Heart left ventricle (tissue), 16 donors: ENCODE measurements at regions not wholly inside any gene's neighbourhood (a gene's known extent, or its start where the extent isn't known, plus 50 kb on each side); places are given as distances from the start of the nearest gene placed in this dataset.

Source experiments
- ATAC-seq, 4 donors: fragments of 200-7000 bp; cut with Tn5 transposase; one replicate each; pipeline ENCODE4 v1.9.1; 2020 to 2022; ENCODE audit warnings: moderate library complexity in 4 of 4, mild to moderate bottlenecking in 3 of 4, moderate number of reproducible peaks in 1 of 4
- DNase-seq, 5 donors: peaks; one replicate each; pipeline ENCODE4 v3.0.0-alpha.2; 2020
- H3K27ac ChIP-seq, 12 donors: fragments of 200-600 bp; sonication (generic) in 4 of 12; one replicate each; pipeline versions ENCODE4 v1.5.0 to v1.8.0; 2016 to 2022; ENCODE audit warnings: mild to moderate bottlenecking in 2 of 12
- H3K27me3 ChIP-seq, 9 donors: fragments of 200-600 bp; sonication (generic) in 2 of 9; one replicate each; pipeline versions ENCODE4 v1.5.1 to v1.8.0; 2016 to 2022; ENCODE audit warnings: mild to moderate bottlenecking in 3 of 9
- H3K36me3 ChIP-seq, 9 donors: fragments of 200-600 bp; sonication (generic) in 2 of 9; one replicate each; pipeline versions ENCODE4 v1.5.0 to v1.8.0; 2018 to 2022; ENCODE audit warnings: mild to moderate bottlenecking in 2 of 9
- H3K4me1 ChIP-seq, 12 donors: fragments of 200-600 bp; sonication (generic) in 4 of 12; one replicate each; pipeline versions ENCODE4 v1.5.0 to v1.8.0; 2016 to 2022; ENCODE audit warnings: mild to moderate bottlenecking in 3 of 12
- H3K4me3 ChIP-seq, 12 donors: fragments of 200-600 bp; sonication (generic) in 4 of 12; one replicate each; pipeline versions ENCODE4 v1.5.0 to v1.8.0; 2017 to 2022; ENCODE audit warnings: mild to moderate bottlenecking in 9 of 12, moderate library complexity in 4 of 12
- H3K9me3 ChIP-seq, 12 donors: fragments of 200-600 bp; sonication (generic) in 4 of 12; one replicate each; pipeline versions ENCODE4 v1.5.0 to v1.8.0; 2016 to 2022; ENCODE audit warnings: mild to moderate bottlenecking in 1 of 12
- POLR2A ChIP-seq, 2 donors: fragments of 450-650 bp; IDR thresholded peaks; one replicate each; pipeline ENCODE4 v1.6.1; 2017; ENCODE audit warnings: antibody characterized with exemption in 2 of 2, mild to moderate bottlenecking in 2 of 2, moderate library complexity in 2 of 2
- WGBS, 4 donors: extraction: QIAGEN DNeasy Blood & Tissue Kit in 2 of 4; methylation state at CpG; one replicate each; pipeline versions ENCODE4 v1.1.5 to v1.1.7; 2013 to 2018; 5-methylcytosine and 5-hydroxymethylcytosine counted together
- intact Hi-C, 10 donors: fragments of 100-400 bp; cut with DNase I; formaldehyde crosslinking; loops; one replicate each; pipeline versions ENCODE4 v1.11.1 to v1.14.2; 2022
- TF ChIP-seq, protein P1 (sequence below), 12 donors: fragments of 200-600 bp; sonication (generic) in 4 of 12; IDR thresholded peaks; one replicate each; pipeline versions ENCODE4 v1.5.0 to v1.8.0; 2018 to 2022; ENCODE audit warnings: antibody characterized with exemption in 12 of 12, mild to moderate bottlenecking in 5 of 12
- donor health status: ischemic (EF 13 %, LVEDD 7.1; RV severe dilation, severe dysfunction).
- donor health status: healthy with polysubstance abuse.
- donor health status: DM: no; HTN: yes; CAD: no.
- donor health status: DM: no; HTN: no; CAD: no.
- donor health status: ischemic (EF 25% LVEDD 6.9; RV normal size, moderate dysfunction).
- donor health status: ischemic (EF 25% LVEDD 5.7; RV mildly dilated, moderate dysfunction).
- donor health status: healthy.
- donor health status: DM: yes; HTN: yes; CAD: no.
- donor health status: ischemic (EF 35%, LVEDD 5.7; RV mildly dilated, moderate dysfunction).
- donor health status: nonischemic (EF 11% LVEDD 7.7; RV severe dilation, severe dysfunction).
- donor health status: DM: yes; HTN: yes; CAD: no.
- donor health status: PGD.
- donor health status: ischemic (EF 29% LVEDD 5.4; RV normal size, mild dysfunction).
- donor health status: nonischemic (EF 23%, LVEDD 6.1; RV moderate dilation, normal function).

DNA sequence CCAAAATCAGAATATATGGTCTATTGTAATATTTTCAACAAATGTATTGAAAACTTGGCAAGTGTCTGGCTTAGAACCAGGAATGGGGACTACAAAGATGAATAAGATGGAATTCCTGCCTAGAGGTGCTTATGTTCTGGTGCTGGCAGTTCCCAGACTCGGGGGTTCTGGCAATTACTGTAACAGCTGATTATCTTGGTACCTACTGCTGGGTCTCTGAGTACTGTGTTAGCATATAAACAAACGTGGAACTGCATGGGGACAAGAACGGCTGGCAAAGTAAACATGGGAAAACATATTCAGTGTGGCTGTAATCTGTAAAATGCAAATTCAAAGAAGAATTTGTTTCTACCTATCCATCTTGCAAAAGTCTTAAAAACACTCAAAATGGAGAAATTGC, 89.9 kb downstream of the SLC24A2 start:
- TF ChIP-seq POLR2A (IDR thresholded peaks at IDR 0.05), result no peak
- TF ChIP-seq, protein P1, sequence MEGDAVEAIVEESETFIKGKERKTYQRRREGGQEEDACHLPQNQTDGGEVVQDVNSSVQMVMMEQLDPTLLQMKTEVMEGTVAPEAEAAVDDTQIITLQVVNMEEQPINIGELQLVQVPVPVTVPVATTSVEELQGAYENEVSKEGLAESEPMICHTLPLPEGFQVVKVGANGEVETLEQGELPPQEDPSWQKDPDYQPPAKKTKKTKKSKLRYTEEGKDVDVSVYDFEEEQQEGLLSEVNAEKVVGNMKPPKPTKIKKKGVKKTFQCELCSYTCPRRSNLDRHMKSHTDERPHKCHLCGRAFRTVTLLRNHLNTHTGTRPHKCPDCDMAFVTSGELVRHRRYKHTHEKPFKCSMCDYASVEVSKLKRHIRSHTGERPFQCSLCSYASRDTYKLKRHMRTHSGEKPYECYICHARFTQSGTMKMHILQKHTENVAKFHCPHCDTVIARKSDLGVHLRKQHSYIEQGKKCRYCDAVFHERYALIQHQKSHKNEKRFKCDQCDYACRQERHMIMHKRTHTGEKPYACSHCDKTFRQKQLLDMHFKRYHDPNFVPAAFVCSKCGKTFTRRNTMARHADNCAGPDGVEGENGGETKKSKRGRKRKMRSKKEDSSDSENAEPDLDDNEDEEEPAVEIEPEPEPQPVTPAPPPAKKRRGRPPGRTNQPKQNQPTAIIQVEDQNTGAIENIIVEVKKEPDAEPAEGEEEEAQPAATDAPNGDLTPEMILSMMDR (IDR thresholded peaks at IDR 0.05), result no peak
- no peaks in the 10 kb centered on the region for H3K9me3 ChIP-seq
- H3K4me3 ChIP-seq, result no peak overlapping the region
- intact Hi-C loops, result loop anchor here in 1 of 10 donors (10.0 kb wide), 1 partner anchor 184 kb away; no protein-coding TSS in a partner anchor
- 14 to 21% (median 16%) methylated on average over 3 of the region's 3 CpGs for WGBS, 4 donors
- H3K4me1 ChIP-seq, result no peaks in the 10 kb centered on the region
- H3K36me3 ChIP-seq, result no peaks in the 10 kb centered on the region
- no peak overlapping the region for H3K27ac ChIP-seq
- no peak for DNase-seq
- H3K27me3 ChIP-seq, result no peaks in the 10 kb centered on the region
- no peak for ATAC-seq

DNA sequence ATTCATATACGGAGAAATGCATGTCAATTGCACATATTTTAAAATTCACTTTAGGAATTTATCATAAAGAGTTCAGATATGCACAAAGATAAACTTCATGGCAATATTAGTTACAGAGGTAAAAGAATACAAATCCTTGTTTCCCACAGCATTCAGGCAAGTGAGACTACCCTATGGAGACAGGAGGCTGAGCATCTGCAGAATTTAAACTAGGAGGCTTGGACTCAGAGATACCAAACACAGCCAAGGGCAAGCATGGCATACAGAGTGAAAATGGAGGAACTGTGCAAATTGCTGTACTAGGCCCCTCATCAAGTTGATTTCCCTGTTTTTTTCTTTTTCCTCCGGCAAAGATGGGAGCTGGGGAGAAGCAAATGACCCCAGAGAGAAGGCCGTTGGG, 94.2 kb downstream of the SLC24A2 start:
- DNase-seq (no peak), ATAC-seq (no peak)
- no peak for TF ChIP-seq POLR2A (IDR thresholded peaks at IDR 0.05)
- intact Hi-C loops, result loop anchor here in 1 of 10 donors (10.0 kb wide), 1 partner anchor 180 kb away; no protein-coding TSS in a partner anchor
- Histone ChIP-seq H3K4me1 (no peaks in the 10 kb centered on the region), H3K4me3 (no peak overlapping the region), H3K36me3 (no peaks in the 10 kb centered on the region), H3K27me3 (no peaks in the 10 kb centered on the region), H3K27ac (no peak overlapping the region), H3K9me3 (no peaks in the 10 kb centered on the region)
- WGBS, 4 donors, result 75 to 88% (median 84%) methylated on average over 3 of the region's 3 CpGs

DNA sequence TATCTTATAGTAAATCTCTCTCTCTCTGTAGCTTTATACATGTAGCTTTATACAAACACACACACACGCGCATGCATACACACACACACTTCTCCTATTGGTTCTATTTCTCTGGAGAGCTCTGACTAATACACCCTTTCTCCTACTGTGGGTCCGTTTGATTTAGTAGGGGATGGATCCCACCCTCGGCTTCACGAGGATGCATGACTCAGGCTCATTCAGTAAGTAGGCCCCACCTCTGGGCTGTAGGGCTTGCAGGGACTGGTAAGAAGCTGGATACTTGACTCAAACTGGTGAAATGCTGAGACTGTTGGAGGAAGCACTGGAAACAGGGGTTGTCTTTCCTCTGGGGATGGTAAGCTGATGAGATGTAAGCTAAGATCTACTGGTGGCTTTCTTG, 98.7 kb downstream of the SLC24A2 start:
- no peak overlapping the region for H3K4me3 ChIP-seq
- DNase-seq (no peak), ATAC-seq (no peak)
- H3K27ac ChIP-seq, result no peak overlapping the region
- H3K4me1 ChIP-seq, result no peaks in the 10 kb centered on the region
- TF ChIP-seq, protein P1 (IDR thresholded peaks at IDR 0.05), result no peak
- TF ChIP-seq POLR2A (IDR thresholded peaks at IDR 0.05), result no peak
- peaks cover 0 to 22% (median 1%) of the 10 kb centered on the region in 12 donors for H3K9me3 ChIP-seq
- WGBS, 4 donors, result 81 to 87% (median 82%) methylated on average over 5 of the region's 5 CpGs
- intact Hi-C loops, result loop anchor here in 1 of 10 donors (10.0 kb wide), 1 partner anchor 175 kb away; no protein-coding TSS in a partner anchor
- H3K36me3 ChIP-seq, result no peaks in the 10 kb centered on the region
- H3K27me3 ChIP-seq, result no peaks in the 10 kb centered on the region

DNA sequence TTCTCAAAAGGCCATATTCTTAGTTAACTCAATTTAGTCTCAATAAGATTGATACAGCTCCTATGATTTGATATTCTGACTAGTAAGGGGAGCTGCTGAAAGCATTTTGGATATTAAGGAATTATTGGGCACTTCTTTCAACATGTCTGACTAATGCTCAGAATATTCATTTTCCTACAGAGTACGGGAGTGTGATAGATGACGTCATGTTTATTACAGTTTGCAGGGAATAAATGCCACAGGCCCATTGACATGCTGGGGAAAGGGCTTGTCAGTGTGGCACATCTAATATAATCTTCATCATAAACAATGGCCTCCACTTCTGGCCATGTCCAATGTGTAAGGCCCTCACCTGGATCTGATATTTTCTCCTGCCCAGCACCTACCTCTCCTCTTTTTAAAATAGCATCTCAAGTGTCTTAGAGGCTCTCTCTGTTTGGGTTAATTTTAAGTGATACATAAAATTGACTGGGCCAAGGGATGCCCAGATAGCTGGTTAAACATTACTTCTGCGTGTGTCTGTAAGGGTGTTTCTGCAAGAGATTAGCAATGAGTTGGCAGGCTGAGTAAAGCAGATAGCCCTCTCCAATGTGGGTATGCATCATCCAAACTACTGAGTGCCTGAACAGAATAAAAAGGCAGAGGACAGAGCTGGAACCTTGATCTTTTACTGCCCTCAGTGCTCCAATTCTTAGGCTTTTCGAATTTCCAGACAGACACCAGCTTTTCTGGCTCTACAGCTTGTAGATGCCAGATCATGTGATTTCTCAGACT, 99.3 kb downstream of the SLC24A2 start:
- Histone ChIP-seq H3K9me3 (peaks cover 0 to 22% (median 1%) of the 10 kb centered on the region in 12 donors), H3K27me3 (no peaks in the 10 kb centered on the region), H3K4me3 (no peak overlapping the region), H3K36me3 (no peaks in the 10 kb centered on the region), H3K27ac (no peak overlapping the region), H3K4me1 (no peaks in the 10 kb centered on the region)
- no peak for TF ChIP-seq POLR2A (IDR thresholded peaks at IDR 0.05)
- TF ChIP-seq, protein P1 (IDR thresholded peaks at IDR 0.05), result no peak
- intact Hi-C loops, result loop anchor here in 1 of 10 donors (10.0 kb wide), 1 partner anchor 175 kb away; no protein-coding TSS in a partner anchor
- ATAC-seq (no peak), DNase-seq (no peak)
- WGBS, 4 donors, result 73 to 86% (median 77%) methylated on average over 4 of the region's 4 CpGs
